NOMO-1 treated with DMSO at 0.1 percent for 48 hours (cell line): ENCODE measurements at regions not wholly inside any gene's neighbourhood (a gene's known extent, or its start where the extent isn't known, plus 50 kb on each side); places are given as distances from the start of the nearest gene placed in this dataset.
"Not testable (repeated sequence)": the region's sequence is repeated elsewhere in the genome, so short reads cannot be mapped to it uniquely, and the experiment has no call there.

ENCODE experiments used
- DNase-seq: peaks from one replicate; lab custom pipeline; 2025; ENCODE audit not compliant: unreplicated experiment; lab: John Stamatoyannopoulos, UW

DNA sequence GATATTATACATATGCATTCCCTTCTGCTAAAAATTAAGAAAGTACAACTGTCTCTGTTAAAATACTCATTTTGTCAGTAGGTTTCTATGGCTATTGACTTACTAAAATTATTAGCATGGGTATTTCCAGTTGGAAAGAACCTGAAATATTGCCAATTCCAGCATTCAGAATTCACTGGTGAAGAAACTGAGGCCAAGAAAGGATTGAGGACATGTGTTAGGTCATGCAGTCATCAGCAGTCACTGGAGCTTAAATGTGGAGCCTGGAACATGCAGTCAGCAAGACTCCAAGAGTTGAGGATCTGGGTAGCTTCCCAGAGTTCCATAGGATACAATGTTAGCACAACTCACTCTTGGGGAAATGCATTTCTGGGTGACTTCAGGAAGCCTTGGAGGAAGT, 1335.6 kb downstream of the AACS start:
- no peak for DNase-seq

DNA sequence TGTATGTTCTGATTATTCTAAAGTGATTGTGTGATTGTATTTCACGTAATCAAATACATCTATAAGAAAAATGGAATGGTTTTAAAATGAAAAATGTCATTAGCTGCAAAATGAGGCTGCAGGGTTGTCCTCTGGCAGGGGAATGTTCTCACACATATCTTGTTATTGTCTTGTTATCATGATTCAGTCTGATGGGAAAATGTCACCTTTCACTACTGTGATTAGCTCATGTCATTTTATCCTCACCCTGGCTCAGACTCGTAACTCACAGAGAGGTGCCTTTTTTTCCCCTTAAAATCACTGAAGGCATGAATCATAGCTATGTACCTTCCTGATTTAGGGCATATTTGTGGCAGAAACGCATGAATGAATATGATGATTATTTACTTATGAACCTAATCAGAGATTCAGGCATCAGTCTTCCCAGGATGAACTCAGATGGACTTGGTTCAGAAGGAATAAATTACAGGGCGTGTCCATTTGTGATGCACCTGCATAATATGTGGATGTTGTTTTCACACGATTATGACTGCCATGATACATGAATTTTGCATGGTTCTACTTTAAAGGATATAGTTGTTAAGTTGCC, 1339.2 kb downstream of the AACS start:
- DNase-seq = no peak

DNA sequence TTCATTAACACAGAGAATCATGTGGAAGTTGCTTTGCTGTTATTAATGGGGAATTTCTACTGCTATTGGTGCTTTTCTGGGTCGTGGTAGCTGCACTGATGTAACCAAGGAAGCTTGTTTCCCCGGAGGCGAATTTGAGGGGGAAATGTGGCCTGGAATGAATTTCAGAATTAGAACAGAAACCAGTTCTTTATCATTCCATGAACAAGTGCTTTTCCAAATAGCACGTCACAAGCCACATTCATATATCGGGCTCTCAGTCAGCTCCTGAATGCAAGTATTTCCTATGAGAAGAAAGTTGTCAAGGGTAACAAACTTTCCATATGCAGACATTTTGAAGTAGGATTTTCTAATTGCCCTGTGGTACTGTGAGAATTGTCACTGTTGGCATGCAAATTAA, 1353.2 kb downstream of the AACS start:
- no peak for DNase-seq

- DNase-seq = no peak
Observed at GRCh38 chr12:126419131-126419530, 1353.9 kb downstream of the AACS start.

GRCh38 chr12:126424696-126425095, 1359.5 kb downstream of the AACS start:
- DNase-seq = no peak

GRCh38 chr12:126425264-126425663, 1360.0 kb downstream of the AACS start:
- DNase-seq = no peak

- DNase-seq = no peak
Observed at GRCh38 chr12:126428769-126429168, 1363.5 kb downstream of the AACS start.

GRCh38 chr12:126430921-126431320, 1365.7 kb downstream of the AACS start:
- DNase-seq = no peak

DNA sequence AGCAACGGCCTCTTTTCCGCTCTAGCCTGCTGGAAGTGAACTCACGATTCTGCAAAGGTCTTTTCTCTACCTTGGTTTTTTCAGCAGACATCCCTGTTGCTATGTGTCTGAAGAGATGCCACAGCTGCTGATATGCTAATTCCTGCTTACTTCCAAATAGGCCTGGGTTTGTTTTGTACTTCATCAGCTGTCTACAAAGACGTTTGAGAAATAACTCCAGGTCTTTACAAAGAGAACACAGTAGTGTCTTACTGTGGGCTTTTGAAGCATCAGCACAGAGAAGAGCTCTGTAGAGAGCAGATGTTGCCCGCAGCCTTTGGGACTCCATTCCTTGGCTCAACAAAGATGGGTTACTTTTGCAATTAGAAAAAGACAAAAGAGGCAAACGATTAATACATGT, 1366.5 kb downstream of the AACS start:
- DNase-seq = no peak

DNA sequence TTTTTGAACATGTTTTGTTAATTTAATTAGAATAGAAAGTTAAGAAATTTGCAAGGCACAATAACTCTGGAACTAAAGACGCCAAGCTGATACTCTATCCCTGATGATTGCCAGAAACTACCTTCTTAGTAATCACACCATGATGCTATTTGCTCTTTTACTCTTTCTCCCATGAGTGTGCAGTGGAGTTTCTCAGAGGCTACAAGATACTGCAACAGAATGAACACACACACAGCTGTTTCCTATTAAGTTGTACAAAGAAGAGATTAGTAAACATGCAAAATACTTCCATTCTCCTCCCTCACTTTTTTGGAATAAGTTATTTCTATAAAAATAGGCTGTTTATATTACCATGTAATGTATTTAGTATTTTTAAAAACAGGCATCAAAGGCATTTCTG, 1367.5 kb downstream of the AACS start:
- DNase-seq = no peak

- DNase-seq = no peak
Observed at GRCh38 chr12:126434412-126434985, 1369.3 kb downstream of the AACS start.

DNA sequence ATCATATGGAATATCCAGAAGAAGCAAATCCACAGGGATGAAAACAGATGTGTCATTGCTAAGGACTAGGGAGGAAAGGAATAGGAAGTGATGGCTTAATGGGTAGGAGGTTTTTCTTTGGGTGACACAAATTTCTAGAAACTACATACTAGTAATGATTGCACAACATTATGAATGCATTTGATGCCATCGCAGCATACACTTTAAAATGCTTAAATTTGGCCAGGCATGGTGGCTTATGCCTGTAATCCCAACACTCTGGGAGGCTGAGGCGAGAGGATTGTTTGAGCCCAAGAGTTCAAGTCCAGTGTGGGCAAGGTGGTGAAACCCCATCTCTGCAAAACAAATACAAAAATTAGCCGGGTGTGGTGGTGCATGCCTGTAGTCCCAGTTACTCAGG, 1370.8 kb downstream of the AACS start:
- DNase-seq = no peak

- DNase-seq = no peak
Observed at GRCh38 chr12:126437934-126438333, 1372.7 kb downstream of the AACS start.

GRCh38 chr12:126443977-126444376, 1378.7 kb downstream of the AACS start:
- no peak for DNase-seq

GRCh38 chr12:126447346-126447745, 1382.1 kb downstream of the AACS start:
- no peak for DNase-seq

DNA sequence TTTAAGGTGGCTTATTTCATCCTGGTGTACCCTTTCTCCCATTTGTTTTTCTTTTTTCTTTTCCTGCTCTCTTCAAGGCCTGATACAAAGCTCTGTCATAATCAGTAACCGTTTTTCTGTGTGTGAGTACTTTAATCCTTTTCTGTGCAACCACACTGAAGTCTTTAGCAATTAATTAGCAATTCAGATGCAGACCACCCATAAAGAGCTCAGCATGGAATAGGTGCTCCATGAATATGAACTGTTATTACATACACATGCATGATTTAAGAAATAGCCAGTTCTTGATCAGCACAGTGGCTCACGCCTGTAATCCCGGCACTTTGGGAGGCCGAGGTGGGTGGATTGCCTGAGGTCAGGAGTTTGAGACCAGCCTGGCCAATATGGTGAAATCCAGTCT, 1386.6 kb downstream of the AACS start:
- DNase-seq = no peak

GRCh38 chr12:126452686-126453085, 1387.5 kb downstream of the AACS start:
- DNase-seq = not testable (repeated sequence)

DNA sequence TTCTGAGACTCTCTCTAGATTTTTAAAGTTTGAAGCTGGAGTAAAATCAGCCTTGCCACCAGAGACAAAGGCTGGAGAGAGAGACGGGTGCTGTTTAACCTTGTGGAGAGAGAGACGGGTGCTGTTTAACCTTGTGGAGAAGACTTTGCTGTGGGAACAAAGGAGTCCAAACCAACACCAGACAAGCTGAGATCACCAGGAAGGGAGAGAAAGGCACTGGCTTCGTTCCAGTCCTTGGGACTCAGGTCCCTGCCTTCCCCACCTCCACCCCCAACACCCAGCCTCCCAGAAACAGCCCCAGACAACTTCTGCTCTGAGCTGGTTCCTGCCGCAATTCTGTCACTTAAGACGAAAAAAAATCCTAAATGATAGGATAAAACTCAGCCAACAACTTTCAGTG, 1389.3 kb downstream of the AACS start:
- no peak for DNase-seq

DNA sequence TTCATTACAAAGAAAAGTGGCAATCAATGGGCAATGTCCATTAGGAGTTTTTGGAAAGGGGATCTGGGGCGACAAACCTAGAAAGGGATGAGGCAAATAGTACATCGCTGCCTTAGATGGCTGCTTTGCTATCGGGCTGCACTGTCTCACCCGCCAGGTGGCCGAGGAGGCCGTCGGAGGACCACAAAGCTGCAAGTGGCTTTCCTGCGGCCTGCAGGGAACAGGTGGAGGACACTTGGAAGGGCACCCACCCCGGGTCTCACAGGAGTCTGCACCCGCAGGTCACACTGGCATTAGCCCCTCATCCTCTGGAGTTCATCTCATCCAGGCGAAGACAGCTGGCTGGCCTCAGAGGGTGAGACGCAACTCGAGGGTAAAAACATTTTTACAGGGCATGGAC, 1392.5 kb downstream of the AACS start:
- DNase-seq = no peak

- no peak for DNase-seq
Observed at GRCh38 chr12:126464153-126464552, 1398.9 kb downstream of the AACS start.

GRCh38 chr12:126469211-126469610, 1404.0 kb downstream of the AACS start:
- DNase-seq = no peak

DNA sequence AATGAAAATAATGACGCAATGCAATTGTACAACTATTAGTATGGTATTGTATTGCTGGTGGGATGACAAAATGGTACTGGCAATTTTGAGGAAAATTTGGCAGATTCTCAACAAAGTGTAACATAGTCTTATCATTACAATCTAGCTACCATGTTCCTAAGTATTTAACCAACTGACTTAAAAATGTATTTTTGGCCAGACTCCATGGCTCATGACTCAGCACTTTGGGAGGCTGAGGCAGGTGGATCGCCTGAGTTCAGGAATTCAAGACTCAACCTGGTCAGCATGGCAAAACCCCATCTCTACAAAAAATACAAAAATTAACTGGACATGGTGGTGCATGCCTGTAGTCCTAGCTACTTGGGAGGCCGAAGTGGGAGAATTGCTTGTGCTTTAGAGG, 1409.5 kb downstream of the AACS start:
- no peak for DNase-seq

DNA sequence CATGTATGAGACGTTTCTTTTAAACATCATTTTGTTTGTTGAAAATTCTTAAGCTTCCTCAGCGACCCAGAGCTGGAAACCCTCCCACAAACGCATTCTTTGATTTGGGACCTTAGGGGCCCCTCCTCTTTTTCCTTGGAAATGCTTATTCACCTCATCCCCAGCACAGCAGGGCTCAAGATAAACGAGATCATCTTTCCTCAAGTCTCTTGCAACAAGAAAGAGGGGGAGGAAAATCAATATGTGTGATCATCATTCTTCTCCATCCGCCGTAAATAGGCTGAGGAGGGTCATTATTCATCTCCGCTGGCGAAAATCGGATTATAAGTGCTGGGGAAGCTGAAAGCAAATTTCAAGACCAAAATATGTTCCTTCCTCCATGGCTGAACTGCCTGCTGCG, 1415.2 kb downstream of the AACS start:
- DNase-seq = no peak
